ENCODE measurements at regions not wholly inside any gene's neighbourhood (a gene's known extent, or its start where the extent isn't known, plus 50 kb on each side); places are given as distances from the start of the nearest gene placed in this dataset.

GRCh38 chr1:244137276-244137675, 86.2 kb downstream of the ZBTB18 start:
- no peak for TF ChIP-seq NBN (IDR thresholded peaks at IDR 0.05)
- no peak for TF ChIP-seq HDAC2 (IDR thresholded peaks at IDR 0.05)
- no peak for TF ChIP-seq CTCF (IDR thresholded peaks at IDR 0.05 in 2 of 3, conservative IDR thresholded peaks at IDR 0.05 in 1 of 3; ENCODE audit: control insufficient read depth in 2 of 3, extremely low read depth in 1 of 3, insufficient read depth in 1 of 3, low read depth in 3 of 3, low read length in 3 of 3)
- TF ChIP-seq ASH2L (IDR thresholded peaks at IDR 0.05; ENCODE audit: borderline replicate concordance, low read depth) = no peak
- TF ChIP-seq EP300 (IDR thresholded peaks at IDR 0.05; ENCODE audit: borderline replicate concordance in 1 of 2, control insufficient read depth in 1 of 2, low read depth in 2 of 2, low read length in 2 of 2) = no peak
- TF ChIP-seq ZNF24 (IDR thresholded peaks at IDR 0.05) = no peak
- TF ChIP-seq POLR2AphosphoS5 (IDR thresholded peaks at IDR 0.05; ENCODE audit: low read length) = no peak
- no peak for TF ChIP-seq SREBF1 (IDR thresholded peaks at IDR 0.05; ENCODE audit: low read length)
- no peak for TF ChIP-seq ZNF274 (IDR thresholded peaks at IDR 0.05; ENCODE audit: insufficient read depth, insufficient read length)
